ENCODE measurements at regions not wholly inside any gene's neighbourhood (a gene's known extent, or its start where the extent isn't known, plus 50 kb on each side); places are given as distances from the start of the nearest gene placed in this dataset.

DNA sequence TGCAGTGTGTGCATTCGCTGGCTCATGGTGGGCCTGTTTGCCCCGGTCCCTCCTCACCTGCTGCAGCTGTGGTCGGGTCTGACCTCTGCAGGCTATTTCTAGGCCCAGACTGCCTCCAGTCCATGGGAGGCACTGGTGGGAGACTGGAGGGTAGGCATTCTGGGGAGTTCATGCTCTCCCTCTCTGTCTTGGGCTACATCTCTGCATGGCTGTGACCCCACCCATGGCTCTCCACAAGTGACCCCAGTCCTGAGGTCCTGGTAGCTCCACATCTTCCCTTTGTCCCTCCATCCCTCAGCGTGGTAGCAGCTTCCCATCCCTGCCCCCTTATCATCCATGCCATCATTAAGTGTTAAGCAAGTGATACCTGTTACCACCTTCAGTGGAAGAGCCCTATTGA lies 107.8 kb upstream of the SEC14L1 start:
- TF ChIP-seq, protein P1, sequence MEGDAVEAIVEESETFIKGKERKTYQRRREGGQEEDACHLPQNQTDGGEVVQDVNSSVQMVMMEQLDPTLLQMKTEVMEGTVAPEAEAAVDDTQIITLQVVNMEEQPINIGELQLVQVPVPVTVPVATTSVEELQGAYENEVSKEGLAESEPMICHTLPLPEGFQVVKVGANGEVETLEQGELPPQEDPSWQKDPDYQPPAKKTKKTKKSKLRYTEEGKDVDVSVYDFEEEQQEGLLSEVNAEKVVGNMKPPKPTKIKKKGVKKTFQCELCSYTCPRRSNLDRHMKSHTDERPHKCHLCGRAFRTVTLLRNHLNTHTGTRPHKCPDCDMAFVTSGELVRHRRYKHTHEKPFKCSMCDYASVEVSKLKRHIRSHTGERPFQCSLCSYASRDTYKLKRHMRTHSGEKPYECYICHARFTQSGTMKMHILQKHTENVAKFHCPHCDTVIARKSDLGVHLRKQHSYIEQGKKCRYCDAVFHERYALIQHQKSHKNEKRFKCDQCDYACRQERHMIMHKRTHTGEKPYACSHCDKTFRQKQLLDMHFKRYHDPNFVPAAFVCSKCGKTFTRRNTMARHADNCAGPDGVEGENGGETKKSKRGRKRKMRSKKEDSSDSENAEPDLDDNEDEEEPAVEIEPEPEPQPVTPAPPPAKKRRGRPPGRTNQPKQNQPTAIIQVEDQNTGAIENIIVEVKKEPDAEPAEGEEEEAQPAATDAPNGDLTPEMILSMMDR (IDR thresholded peaks at IDR 0.05; ENCODE audit: insufficient read depth, low read length, poor library complexity, severe bottlenecking): no peak
- TF ChIP-seq EZH2phosphoT487 (conservative IDR thresholded peaks at IDR 0.05; ENCODE audit: low read length): no peak

Measured in SU-DHL-6 (cell line).